Epithelial cell of proximal tubule (primary cell): ENCODE measurements at regions not wholly inside any gene's neighbourhood (a gene's known extent, or its start where the extent isn't known, plus 50 kb on each side); places are given as distances from the start of the nearest gene placed in this dataset.

Experiments used
- DNase-seq: peaks from one replicate; pipeline ENCODE4 v3.0.0-alpha.2; 2011; ENCODE audit warnings: low read depth
- H3K4me3 ChIP-seq: 2 replicates; pipeline ENCODE4 v1.5.1; 2011; ENCODE audit warnings: low read depth, mild to moderate bottlenecking, low read length
- CTCF ChIP-seq: conservative IDR thresholded peaks from 2 replicates; pipeline ENCODE4 v1.5.1; 2012; ENCODE audit warnings: low read depth, mild to moderate bottlenecking, low read length

GRCh38 chr12:22880807-22881206 lies 255.8 kb downstream of the ETNK1 start:
- no peak for DNase-seq
- no peak for TF ChIP-seq CTCF
- no peak overlapping the region for H3K4me3 ChIP-seq

- H3K4me3 ChIP-seq, result no peak overlapping the region
- no peak for TF ChIP-seq CTCF
- no peak for DNase-seq
These were observed 257.0 kb downstream of the ETNK1 start for GRCh38 chr12:22881878-22882385.

- TF ChIP-seq CTCF, result no peak
- DNase-seq, result no peak
- no peak overlapping the region for H3K4me3 ChIP-seq
These were observed 257.6 kb downstream of the ETNK1 start for GRCh38 chr12:22882559-22882958.

DNA sequence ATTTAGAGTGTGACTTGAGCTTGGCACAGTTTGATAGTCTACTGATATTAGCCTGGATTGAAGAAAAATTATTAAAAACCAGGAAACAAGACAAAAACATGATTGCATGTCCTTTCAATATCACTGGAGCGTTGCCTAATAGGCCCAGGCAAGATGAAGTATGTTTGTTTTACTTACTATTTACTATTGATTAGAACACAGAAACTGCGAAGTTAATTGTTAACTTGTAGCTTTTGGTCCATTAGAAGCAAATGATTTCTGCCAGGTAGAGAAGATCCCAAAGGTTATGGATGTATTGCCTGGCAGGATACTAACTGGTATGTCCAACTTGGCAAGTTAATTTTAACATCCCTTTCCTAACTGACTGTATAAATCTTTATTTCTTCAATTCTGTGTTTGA lies 268.9 kb downstream of the ETNK1 start:
- no peak overlapping the region for H3K4me3 ChIP-seq
- DNase-seq, result no peak
- TF ChIP-seq CTCF, result no peak

DNA sequence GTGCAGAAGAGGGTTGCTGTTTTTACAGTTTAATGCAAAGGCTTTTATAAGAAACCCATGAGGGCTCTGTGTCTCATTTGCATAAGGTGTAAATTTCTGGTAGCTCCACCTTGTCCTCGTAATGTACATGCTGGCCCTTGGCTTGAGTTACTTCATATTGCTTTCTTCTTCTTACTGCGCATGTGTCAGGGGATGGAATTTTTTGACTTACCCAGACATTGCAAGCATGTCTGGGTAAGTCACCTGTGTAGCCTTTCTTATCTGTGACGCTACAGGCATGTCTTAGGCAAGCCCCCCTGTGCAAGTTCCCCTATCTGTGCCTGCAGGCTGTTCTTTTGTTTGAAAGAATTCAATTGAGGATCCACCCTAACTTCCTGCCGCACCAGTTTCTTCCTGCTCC lies 274.2 kb downstream of the ETNK1 start:
- no peak for TF ChIP-seq CTCF
- H3K4me3 ChIP-seq, result no peak overlapping the region
- DNase-seq, result no peak

- TF ChIP-seq CTCF, result no peak
- no peak for DNase-seq
- H3K4me3 ChIP-seq, result no peak overlapping the region
These were observed 275.4 kb downstream of the ETNK1 start for GRCh38 chr12:22900401-22900800.

DNA sequence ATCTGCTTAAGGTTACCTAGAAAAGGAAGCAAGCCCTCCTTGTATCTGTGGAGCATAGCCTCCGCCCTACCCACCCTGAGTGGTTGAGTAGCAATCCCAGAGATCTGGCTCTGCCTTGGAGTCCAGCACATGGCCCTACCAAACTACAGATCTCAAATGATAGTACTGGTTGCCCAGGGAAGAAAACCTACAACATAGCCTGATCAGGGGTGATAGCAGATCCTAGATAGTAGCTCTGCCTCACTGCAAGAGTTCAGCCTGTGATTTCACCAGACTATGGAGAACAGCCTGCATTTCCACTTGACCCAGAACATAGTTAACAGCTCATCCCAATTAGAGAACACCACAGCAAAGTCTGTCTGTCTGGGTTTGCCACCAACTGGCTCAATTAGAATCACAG lies 279.5 kb downstream of the ETNK1 start:
- H3K4me3 ChIP-seq, result no peak overlapping the region
- DNase-seq, result no peak
- TF ChIP-seq CTCF, result no peak
